Naive thymus-derived CD4-positive, alpha-beta T cell (primary cell): ENCODE measurements at regions not wholly inside any gene's neighbourhood (a gene's known extent, or its start where the extent isn't known, plus 50 kb on each side); places are given as distances from the start of the nearest gene placed in this dataset.

Experiments used
- ATAC-seq: fragments of 150-1000 bp; cut with Tn5 transposase; 2 replicates; pipeline ENCODE4 v1.10.0; 2021; ENCODE audit warnings: mild to moderate bottlenecking, moderate library complexity
- CTCF ChIA-PET: fragments of 350-600 bp; sonication (Branson Sonifier 250); formaldehyde crosslinking; loops from one replicate; lab custom pipeline; 2021; ENCODE audit warnings: antibody characterized with exemption; lab: Charles Lee
- POLR2A ChIA-PET: fragments of 350-600 bp; sonication (Branson Sonifier 250); formaldehyde crosslinking; loops from one replicate; lab custom pipeline; 2021; ENCODE audit warnings: antibody characterized with exemption, inconsistent platforms; lab: Charles Lee
- DNase-seq, 9 donors: peaks; one replicate each; pipeline versions ENCODE4 v3.0.0 to v3.0.0-alpha.2; 2020 to 2022; ENCODE audit warnings: mixed read lengths in 1 of 9
- H3K27ac ChIP-seq: one replicate; pipeline ENCODE4 v1.7.0; 2013; ENCODE audit warnings: mild to moderate bottlenecking, low read depth, low read length, moderate library complexity
- H3K27me3 ChIP-seq, 2 donors: one replicate each; pipeline ENCODE4 v1.7.0; 2013; ENCODE audit warnings: low read length in 2 of 2, mild to moderate bottlenecking in 2 of 2, moderate library complexity in 2 of 2; ENCODE audit not compliant: control insufficient read depth in 2 of 2, insufficient read depth in 2 of 2
- H3K36me3 ChIP-seq, 3 experiments: 1 replicate in 2 of 3; 2 replicates in 1 of 3; pipeline ENCODE4 v1.7.0; 2013; ENCODE audit warnings: low read length in 3 of 3, mild to moderate bottlenecking in 3 of 3, moderate library complexity in 1 of 3; ENCODE audit not compliant: insufficient read depth in 3 of 3, control insufficient read depth in 2 of 3
- H3K4me1 ChIP-seq, 2 donors: one replicate each; pipeline ENCODE4 v1.7.0; 2013; ENCODE audit warnings: low read length in 2 of 2, mild to moderate bottlenecking in 2 of 2, moderate library complexity in 1 of 2; ENCODE audit not compliant: control insufficient read depth in 2 of 2, insufficient read depth in 2 of 2
- H3K4me3 ChIP-seq: 2 replicates; pipeline ENCODE4 v1.7.0; 2013; ENCODE audit warnings: mild to moderate bottlenecking, low read length
- H3K9me3 ChIP-seq, 3 experiments: 1 replicate in 2 of 3; 2 replicates in 1 of 3; pipeline ENCODE4 v1.7.0; 2013; ENCODE audit warnings: low read length in 3 of 3; ENCODE audit not compliant: control insufficient read depth in 2 of 3
- H3K27ac Mint-ChIP-seq, 9 donors: one replicate each; pipeline ENCODE4 v1.8.0; 2020 to 2022; ENCODE audit warnings: mixed read lengths in 9 of 9, mild to moderate bottlenecking in 8 of 9, moderate library complexity in 5 of 9, inconsistent platforms in 2 of 9
- H3K27me3 Mint-ChIP-seq, 5 donors: one replicate each; pipeline ENCODE4 v1.8.0; 2021 to 2022; ENCODE audit warnings: mixed read lengths in 5 of 5, mild to moderate bottlenecking in 1 of 5
- H3K36me3 Mint-ChIP-seq, 5 donors: one replicate each; pipeline ENCODE4 v1.8.0; 2020 to 2022; ENCODE audit warnings: mixed read lengths in 5 of 5, mild to moderate bottlenecking in 3 of 5, inconsistent platforms in 1 of 5
- H3K4me1 Mint-ChIP-seq, 7 donors: one replicate each; pipeline ENCODE4 v1.8.0; 2020 to 2022; ENCODE audit warnings: mixed read lengths in 7 of 7, mild to moderate bottlenecking in 3 of 7, inconsistent platforms in 1 of 7
- H3K4me3 Mint-ChIP-seq, 10 donors: one replicate each; pipeline ENCODE4 v1.8.0; 2020 to 2022; ENCODE audit warnings: mild to moderate bottlenecking in 10 of 10, mixed read lengths in 10 of 10, moderate library complexity in 6 of 10, inconsistent platforms in 2 of 10
- H3K9me3 Mint-ChIP-seq, 11 donors: one replicate each; pipeline ENCODE4 v1.8.0; 2020 to 2022; ENCODE audit warnings: mixed read lengths in 11 of 11, mild to moderate bottlenecking in 4 of 11, inconsistent platforms in 1 of 11, moderate library complexity in 1 of 11
- intact Hi-C, 2 donors: fragments of 100-400 bp; cut with micrococcal nuclease; formaldehyde crosslinking; loops; one replicate each; pipeline ENCODE4 v1.15.1; 2023

DNA sequence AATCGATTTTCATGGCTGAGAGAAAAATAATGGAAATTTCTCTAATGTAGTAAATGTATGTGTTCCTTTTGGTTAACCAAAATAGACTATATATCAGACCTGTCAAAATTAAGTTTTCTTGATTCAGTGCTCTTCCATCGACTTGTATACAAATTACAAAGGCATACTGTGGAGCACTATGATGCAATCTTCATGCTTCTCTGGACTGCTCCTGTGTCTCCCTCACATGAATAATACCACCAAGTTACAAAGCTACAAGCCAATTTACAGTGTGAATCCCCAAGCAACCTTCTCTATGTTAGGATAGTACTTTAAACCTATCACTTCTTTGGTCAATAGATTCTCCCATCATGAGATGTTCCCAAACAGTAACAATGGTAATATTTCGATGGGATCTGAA is 577.9 kb downstream of the PPARGC1A start:
- no peaks in the 10 kb centered on the region for H3K27me3 ChIP-seq
- Mint-ChIP-seq H3K4me3 (no peak overlapping the region), H3K27me3 (no peaks in the 10 kb centered on the region), H3K36me3 (peaks cover 0 to 2% (median 0%) of the 10 kb centered on the region in 5 donors), H3K9me3 (peaks cover 0 to 2% (median 0%) of the 10 kb centered on the region in 11 donors), H3K4me1 (no peaks in the 10 kb centered on the region), H3K27ac (no peak overlapping the region)
- H3K4me1 ChIP-seq, result no peaks in the 10 kb centered on the region
- no peak for ATAC-seq
- no peak for DNase-seq
- H3K27ac ChIP-seq, result no peak overlapping the region
- no peaks in the 10 kb centered on the region for H3K36me3 ChIP-seq
- CTCF ChIA-PET, result no interaction called here
- POLR2A ChIA-PET, result no interaction called here
- H3K9me3 ChIP-seq, result no peaks in the 10 kb centered on the region
- intact Hi-C loops, result no loop called here
- H3K4me3 ChIP-seq, result no peak overlapping the region

GRCh38 chr4:23305026-23305425 is 584.8 kb downstream of the PPARGC1A start:
- ChIA-PET POLR2A (no interaction called here), CTCF (no interaction called here)
- no peak overlapping the region for H3K4me3 Mint-ChIP-seq
- no peaks in the 10 kb centered on the region for H3K4me1 ChIP-seq
- DNase-seq (no peak), ATAC-seq (no peak)
- no peak overlapping the region for H3K27ac ChIP-seq
- no peaks in the 10 kb centered on the region for H3K27me3 Mint-ChIP-seq
- intact Hi-C loops, result loop anchor here in 1 of 2 donors (1.0 kb wide), 2 partner anchors 13 to 29 kb away; no protein-coding TSS in a partner anchor
- H3K4me3 ChIP-seq, result no peak overlapping the region
- H3K27ac Mint-ChIP-seq, result no peak overlapping the region
- H3K36me3 ChIP-seq, result no peaks in the 10 kb centered on the region
- no peaks in the 10 kb centered on the region for H3K9me3 ChIP-seq
- H3K9me3 Mint-ChIP-seq, result no peaks in the 10 kb centered on the region
- H3K4me1 Mint-ChIP-seq, result peaks cover 5 to 16% (median 9%) of the 10 kb centered on the region in 7 donors
- peaks cover 0 to 5% (median 0%) of the 10 kb centered on the region in 5 donors for H3K36me3 Mint-ChIP-seq
- H3K27me3 ChIP-seq, result no peaks in the 10 kb centered on the region

DNA sequence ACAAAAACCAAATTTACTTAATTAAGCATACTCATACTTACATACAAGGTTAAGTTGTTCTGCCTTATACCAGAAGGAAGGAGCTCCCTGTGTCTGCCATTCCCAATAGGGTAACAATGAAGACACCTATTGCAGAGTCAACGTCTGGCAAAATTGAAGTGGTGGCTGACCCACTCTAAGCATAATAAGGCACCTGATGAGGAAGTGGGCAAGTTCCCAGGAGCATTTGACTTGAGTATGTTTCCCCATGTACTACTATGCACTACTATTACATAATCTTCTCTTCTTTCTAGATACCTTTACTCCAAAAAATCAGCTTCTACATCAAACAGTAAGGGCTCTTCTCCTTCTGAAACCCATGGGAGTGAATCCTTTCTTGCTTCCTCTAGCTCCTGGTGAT is 591.5 kb downstream of the PPARGC1A start:
- CTCF ChIA-PET, result interaction anchor here (0.5 kb wide), 1 partner anchor 31 kb away, joined by 4 read pairs; no protein-coding TSS in a partner anchor
- ATAC-seq (no peak), DNase-seq (no peak)
- Histone ChIP-seq H3K4me3 (no peak overlapping the region), H3K36me3 (no peaks in the 10 kb centered on the region), H3K27ac (no peak overlapping the region), H3K27me3 (no peaks in the 10 kb centered on the region), H3K9me3 (no peaks in the 10 kb centered on the region), H3K4me1 (no peaks in the 10 kb centered on the region)
- H3K27ac Mint-ChIP-seq, result no peak overlapping the region
- no peaks in the 10 kb centered on the region for H3K9me3 Mint-ChIP-seq
- intact Hi-C loops, result no loop called here
- H3K4me1 Mint-ChIP-seq, result peaks cover 5 to 16% (median 9%) of the 10 kb centered on the region in 7 donors
- POLR2A ChIA-PET, result no interaction called here
- peaks cover 0 to 5% (median 0%) of the 10 kb centered on the region in 5 donors for H3K36me3 Mint-ChIP-seq
- no peaks in the 10 kb centered on the region for H3K27me3 Mint-ChIP-seq
- H3K4me3 Mint-ChIP-seq, result no peak overlapping the region

GRCh38 chr4:23297327-23297726 is 592.5 kb downstream of the PPARGC1A start:
- intact Hi-C loops, result no loop called here
- CTCF ChIA-PET, result no interaction called here
- ATAC-seq, result no peak
- H3K36me3 ChIP-seq, result no peaks in the 10 kb centered on the region
- H3K4me1 Mint-ChIP-seq, result peaks cover 1 to 15% (median 5%) of the 10 kb centered on the region in 7 donors
- H3K27ac Mint-ChIP-seq, result no peak overlapping the region
- no peak for DNase-seq
- no peak overlapping the region for H3K4me3 Mint-ChIP-seq
- no peaks in the 10 kb centered on the region for H3K27me3 Mint-ChIP-seq
- no peak overlapping the region for H3K4me3 ChIP-seq
- H3K27me3 ChIP-seq, result no peaks in the 10 kb centered on the region
- peaks cover 0 to 5% (median 0%) of the 10 kb centered on the region in 5 donors for H3K36me3 Mint-ChIP-seq
- H3K4me1 ChIP-seq, result no peaks in the 10 kb centered on the region
- H3K9me3 ChIP-seq, result no peaks in the 10 kb centered on the region
- POLR2A ChIA-PET, result no interaction called here
- H3K9me3 Mint-ChIP-seq, result no peaks in the 10 kb centered on the region
- H3K27ac ChIP-seq, result no peak overlapping the region

GRCh38 chr4:23291139-23291538 is 598.4 kb downstream of the GBA3 start:
- H3K27ac Mint-ChIP-seq, result no peak overlapping the region
- POLR2A ChIA-PET, result no interaction called here
- no peaks in the 10 kb centered on the region for H3K27me3 ChIP-seq
- peaks cover 0 to 5% (median 0%) of the 10 kb centered on the region in 11 donors for H3K9me3 Mint-ChIP-seq
- peaks cover 0 to 2% (median 0%) of the 10 kb centered on the region in 5 donors for H3K36me3 Mint-ChIP-seq
- DNase-seq (no peak), ATAC-seq (no peak)
- H3K4me3 ChIP-seq, result no peak overlapping the region
- CTCF ChIA-PET, result no interaction called here
- H3K36me3 ChIP-seq, result no peaks in the 10 kb centered on the region
- H3K4me3 Mint-ChIP-seq, result peak overlapping the region in 2 of 10 donors; percentile 79 to 82
- peaks cover 0 to 19% (median 6%) of the 10 kb centered on the region in 7 donors for H3K4me1 Mint-ChIP-seq
- H3K9me3 ChIP-seq, result no peaks in the 10 kb centered on the region
- peaks cover 0 to 16% (median 0%) of the 10 kb centered on the region in 5 donors for H3K27me3 Mint-ChIP-seq
- no peaks in the 10 kb centered on the region for H3K4me1 ChIP-seq
- H3K27ac ChIP-seq, result no peak overlapping the region
- intact Hi-C loops, result no loop called here

DNA sequence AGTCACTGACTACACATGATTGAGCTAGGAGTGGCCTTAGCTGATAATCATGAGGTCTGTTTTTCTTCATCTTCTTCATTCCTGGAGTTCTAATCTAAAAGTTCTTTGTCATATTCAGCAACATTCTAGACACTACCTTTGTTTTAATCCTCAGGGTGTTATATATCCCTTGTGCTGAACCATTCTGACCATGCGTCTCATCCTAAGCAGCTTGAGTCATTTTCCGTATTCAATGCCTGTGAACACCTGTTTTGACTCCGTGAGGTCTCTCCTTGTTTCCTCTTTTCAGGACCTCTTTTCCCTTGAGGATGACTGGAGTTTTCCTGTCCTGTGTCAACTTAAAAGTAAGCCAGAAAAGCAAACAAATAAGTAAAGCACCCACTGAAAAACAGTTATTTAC is 597.9 kb downstream of the GBA3 start:
- ChIA-PET CTCF (no interaction called here), POLR2A (no interaction called here)
- no peak for DNase-seq
- H3K9me3 ChIP-seq, result no peaks in the 10 kb centered on the region
- H3K27me3 ChIP-seq, result no peaks in the 10 kb centered on the region
- H3K27ac Mint-ChIP-seq, result no peak overlapping the region
- H3K4me1 Mint-ChIP-seq, result peaks cover 0 to 19% (median 6%) of the 10 kb centered on the region in 7 donors
- H3K36me3 ChIP-seq, result no peaks in the 10 kb centered on the region
- no peaks in the 10 kb centered on the region for H3K4me1 ChIP-seq
- ATAC-seq, result no peak
- no peak overlapping the region for H3K4me3 ChIP-seq
- intact Hi-C loops, result no loop called here
- peaks cover 0 to 2% (median 0%) of the 10 kb centered on the region in 5 donors for H3K36me3 Mint-ChIP-seq
- H3K4me3 Mint-ChIP-seq, result peak overlapping the region in 1 of 10 donors; percentile 82
- no peak overlapping the region for H3K27ac ChIP-seq
- peaks cover 0 to 5% (median 0%) of the 10 kb centered on the region in 11 donors for H3K9me3 Mint-ChIP-seq
- peaks cover 0 to 18% (median 0%) of the 10 kb centered on the region in 5 donors for H3K27me3 Mint-ChIP-seq

DNA sequence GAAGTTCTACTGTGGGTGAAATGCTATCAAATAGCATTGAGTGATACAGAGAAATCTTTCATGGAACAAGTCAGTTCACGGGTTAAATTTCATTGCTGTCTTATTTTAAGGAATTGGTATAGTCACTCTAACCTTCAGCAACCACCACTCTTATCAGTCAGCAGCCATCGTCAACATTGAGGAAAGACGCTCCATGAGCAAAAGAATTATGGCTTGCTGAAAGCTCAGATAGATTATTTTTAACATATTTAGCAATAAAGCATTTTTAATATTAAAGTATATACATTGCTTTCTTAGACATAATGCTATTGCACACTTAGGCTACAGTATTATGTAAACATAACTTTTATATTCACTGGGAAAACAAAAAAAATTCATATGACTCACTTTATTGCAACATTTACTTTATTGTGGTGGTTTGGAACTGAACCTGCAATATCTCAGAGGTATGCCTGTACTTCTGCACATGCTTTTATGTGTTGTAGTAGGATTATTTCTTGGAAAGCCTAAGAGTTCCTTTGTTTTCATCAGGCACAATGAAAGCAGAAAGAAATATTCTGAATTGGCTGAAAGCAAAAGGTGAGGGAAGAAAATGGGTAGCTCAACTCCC is 586.7 kb downstream of the GBA3 start:
- CTCF ChIA-PET, result no interaction called here
- intact Hi-C loops, result no loop called here
- no peaks in the 10 kb centered on the region for H3K27me3 Mint-ChIP-seq
- POLR2A ChIA-PET, result no interaction called here
- Histone ChIP-seq H3K4me1 (no peaks in the 10 kb centered on the region), H3K9me3 (no peaks in the 10 kb centered on the region), H3K27me3 (no peaks in the 10 kb centered on the region), H3K27ac (no peak overlapping the region), H3K36me3 (no peaks in the 10 kb centered on the region), H3K4me3 (no peak overlapping the region)
- no peaks in the 10 kb centered on the region for H3K36me3 Mint-ChIP-seq
- no peak overlapping the region for H3K4me3 Mint-ChIP-seq
- no peak for DNase-seq
- peaks cover 0 to 5% (median 0%) of the 10 kb centered on the region in 7 donors for H3K4me1 Mint-ChIP-seq
- ATAC-seq, result no peak
- H3K27ac Mint-ChIP-seq, result no peak overlapping the region
- H3K9me3 Mint-ChIP-seq, result no peaks in the 10 kb centered on the region
